IMR-90 (cell line): ENCODE measurements at regions not wholly inside any gene's neighbourhood (a gene's known extent, or its start where the extent isn't known, plus 50 kb on each side); places are given as distances from the start of the nearest gene placed in this dataset.

Source experiments
- ATAC-seq: fragments of 200-7000 bp; cut with Tn5 transposase; 2 replicates; pipeline ENCODE4 v1.9.1; 2020; ENCODE audit warnings: low read depth, mild to moderate bottlenecking, moderate library complexity
- BruUV-seq: library from RNA; stranded (reverse); fragments of 400-500 nt; replicated peaks from 2 replicates; lab custom pipeline; 2021; lab: Mats Ljungman, UMichigan
- CTCF ChIA-PET: fragments of 300-600 bp; formaldehyde crosslinking; extraction: SDS; loops from one replicate; lab custom pipeline; 2021; ENCODE audit warnings: antibody characterized with exemption; lab: Yijun Ruan, JAX
- POLR2A ChIA-PET: fragments of 300-600 bp; sonication (Branson Sonifier 250); formaldehyde crosslinking; loops from one replicate; lab custom pipeline; 2022; ENCODE audit warnings: antibody characterized with exemption; ENCODE audit not compliant: unreplicated experiment; lab: Charles Lee
- DNase-seq: peaks from one replicate; pipeline ENCODE4 v3.0.0; 2013
- H2AFZ ChIP-seq: replicated peaks from 2 replicates; pipeline ENCODE3; 2013; ENCODE audit warnings: low read length, mild to moderate bottlenecking; ENCODE audit not compliant: poor library complexity
- H2AK5ac ChIP-seq: 2 replicates; pipeline ENCODE4 v1.6.1; 2013; ENCODE audit warnings: low read depth, low read length, inconsistent platforms
- H2AK9ac ChIP-seq: replicated peaks from 2 replicates; pipeline ENCODE3; 2013; ENCODE audit warnings: mild to moderate bottlenecking, low read depth, low read length, moderate library complexity; ENCODE audit not compliant: poor library complexity
- H2BK120ac ChIP-seq: 2 replicates; pipeline ENCODE4 v1.6.1; 2013; ENCODE audit warnings: low read depth, low read length, inconsistent platforms
- H2BK15ac ChIP-seq: 3 replicates; pipeline ENCODE4 v1.6.1; 2013; ENCODE audit warnings: low read depth, low read length, inconsistent platforms
- H2BK20ac ChIP-seq: 2 replicates; pipeline ENCODE4 v1.6.1; 2013; ENCODE audit warnings: low read depth, mild to moderate bottlenecking, inconsistent platforms, low read length, moderate library complexity
- H2BK5ac ChIP-seq: 2 replicates; pipeline ENCODE4 v1.6.1; 2013; ENCODE audit warnings: mild to moderate bottlenecking, low read depth, low read length, inconsistent platforms; ENCODE audit not compliant: poor library complexity, severe bottlenecking
- H3K14ac ChIP-seq: replicated peaks from 2 replicates; pipeline ENCODE4 v1.6.1; 2013; ENCODE audit warnings: low read depth, low read length, inconsistent platforms
- H3K18ac ChIP-seq: 2 replicates; pipeline ENCODE4 v1.6.1; 2013; ENCODE audit warnings: low read depth, low read length, control low read depth
- H3K23ac ChIP-seq: 2 replicates; pipeline ENCODE4 v1.6.1; 2013; ENCODE audit warnings: low read depth, low read length, inconsistent platforms
- H3K27ac ChIP-seq: 2 replicates; pipeline ENCODE4 v1.5.1; 2013; ENCODE audit warnings: mild to moderate bottlenecking, control low read depth, low read length; ENCODE audit not compliant: insufficient read depth
- H3K27me3 ChIP-seq: 2 replicates; pipeline ENCODE4 v1.6.1; 2013; ENCODE audit warnings: low read length; ENCODE audit not compliant: control insufficient read depth, insufficient read depth
- H3K36me3 ChIP-seq: 2 replicates; pipeline ENCODE4 v1.6.1; 2013; ENCODE audit warnings: low read length, mixed read lengths; ENCODE audit not compliant: control insufficient read depth, insufficient read depth
- H3K4ac ChIP-seq: 2 replicates; pipeline ENCODE4 v1.6.1; 2013; ENCODE audit warnings: low read depth, low read length, inconsistent platforms
- H3K4me1 ChIP-seq: 2 replicates; pipeline ENCODE4 v1.6.1; 2013; ENCODE audit warnings: low read length, mixed read lengths; ENCODE audit not compliant: control insufficient read depth, insufficient read depth
- H3K4me2 ChIP-seq: 2 replicates; pipeline ENCODE4 v1.6.1; 2013; ENCODE audit warnings: low read depth, mild to moderate bottlenecking, control low read depth, low read length, moderate library complexity
- H3K4me3 ChIP-seq: 2 replicates; pipeline ENCODE4 v1.5.1; 2013; ENCODE audit warnings: low read depth, mild to moderate bottlenecking, control low read depth, low read length, moderate library complexity; ENCODE audit not compliant: insufficient read depth
- H3K56ac ChIP-seq: 2 replicates; pipeline ENCODE4 v1.6.1; 2013; ENCODE audit warnings: low read length, inconsistent platforms; ENCODE audit not compliant: insufficient read depth; ENCODE audit errors: extremely low read depth
- H3K79me1 ChIP-seq, 2 experiments: 2 replicates each; pipeline ENCODE4 v1.6.1; 2013; ENCODE audit warnings: low read length in 2 of 2, inconsistent platforms in 1 of 2, low read depth in 1 of 2
- H3K9ac ChIP-seq: 2 replicates; pipeline ENCODE4 v1.6.1; 2013; ENCODE audit warnings: low read depth, low read length, control low read depth
- H3K9me1 ChIP-seq: 2 replicates; pipeline ENCODE4 v1.6.1; 2013; ENCODE audit warnings: low read length, inconsistent platforms; ENCODE audit not compliant: insufficient read depth
- H3K9me3 ChIP-seq: 2 replicates; pipeline ENCODE4 v1.6.1; 2013; ENCODE audit warnings: low read length; ENCODE audit not compliant: control insufficient read depth, insufficient read depth
- H4K20me1 ChIP-seq: 2 replicates; pipeline ENCODE4 v1.6.1; 2013; ENCODE audit warnings: low read length, inconsistent platforms; ENCODE audit not compliant: insufficient read depth
- H4K5ac ChIP-seq: 2 replicates; pipeline ENCODE4 v1.6.1; 2013; ENCODE audit warnings: mild to moderate bottlenecking, low read depth, low read length, control low read depth
- H4K8ac ChIP-seq, 2 experiments: 2 replicates each; pipeline ENCODE4 v1.6.1; 2013; ENCODE audit warnings: low read depth in 2 of 2, low read length in 2 of 2, control low read depth in 1 of 2, inconsistent platforms in 1 of 2
- H4K91ac ChIP-seq: 2 replicates; pipeline ENCODE4 v1.6.1; 2013; ENCODE audit warnings: low read depth, low read length, inconsistent platforms; ENCODE audit not compliant: insufficient read depth
- BHLHE40 ChIP-seq: fragments of 150-350 bp; IDR thresholded peaks from 2 replicates; pipeline ENCODE4 v1.6.1; 2016; ENCODE audit warnings: mild to moderate bottlenecking, low read depth, low read length
- MAZ ChIP-seq: IDR thresholded peaks from 2 replicates; pipeline ENCODE4 v1.6.1; 2012; ENCODE audit warnings: low read depth, mild to moderate bottlenecking, low read length, improper control_type of control experiment, moderate library complexity, borderline replicate concordance
- NFE2L2 ChIP-seq: fragments of 150-350 bp; IDR thresholded peaks from 2 replicates; pipeline ENCODE4 v1.6.1; 2016; ENCODE audit warnings: low read depth, mild to moderate bottlenecking, low read length
- RAD21 ChIP-seq: IDR thresholded peaks from 2 replicates; pipeline ENCODE4 v1.6.1; 2012; ENCODE audit warnings: low read length, improper control_type of control experiment
- WGBS, 2 experiments: methylation state at CpG; one replicate each; pipeline versions ENCODE4 v1.1.5 to v1.1.7; 2013; ENCODE audit warnings: missing lambda C conversion rate in 2 of 2; ENCODE audit not compliant: insufficient read length in 1 of 2; ENCODE audit errors: extremely low coverage in 2 of 2; 5-methylcytosine and 5-hydroxymethylcytosine counted together
- dilution Hi-C: fragments of 300-500 bp; cut with HindIII; formaldehyde crosslinking; loops from one replicate; pipeline ENCODE4 v1.14.3; 2018; ENCODE audit warnings: low sequenced_read_pairs; ENCODE audit not compliant: unreplicated experiment
- in situ Hi-C: fragments of 300-500 bp; cut with MboI; formaldehyde crosslinking; loops from 3 replicates; pipeline ENCODE4 v1.14.3; 2019; ENCODE audit warnings: low sequenced_read_pairs, inconsistent platforms, mixed read lengths
- intact Hi-C: fragments of 100-400 bp; cut with micrococcal nuclease; formaldehyde crosslinking; loops from 2 replicates; pipeline ENCODE4 v1.10.0; 2022

DNA sequence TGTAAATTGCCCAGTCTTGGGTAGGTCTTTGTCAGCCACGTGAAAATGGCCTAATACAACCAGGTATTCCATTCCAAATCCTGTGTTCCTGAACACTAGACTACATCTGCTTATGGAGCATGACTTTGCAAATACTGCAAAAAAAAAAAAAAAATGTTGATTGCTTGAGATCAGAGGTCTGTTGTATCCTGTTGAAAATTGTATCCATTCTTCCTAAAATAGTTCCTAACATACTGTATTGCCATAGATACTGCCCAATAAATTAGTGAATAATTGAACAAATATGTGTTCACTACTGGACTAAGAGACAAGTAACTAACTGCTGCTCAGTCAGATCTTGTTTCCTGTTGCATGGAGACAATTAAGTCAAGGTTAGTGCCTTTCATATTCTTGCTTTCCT is 164.3 kb upstream of the PABPC4L start:
- dilution Hi-C loops (no loop called here), in situ Hi-C loops (no loop called here), intact Hi-C loops (no loop called here)
- Histone ChIP-seq H3K4me3 (no peak overlapping the region), H3K4me1 (no peaks in the 10 kb centered on the region), H3K9ac (no peak overlapping the region), H3K79me1 (no peaks in the 10 kb centered on the region), H2BK15ac (no peak overlapping the region), H3K27me3 (no peaks in the 10 kb centered on the region), H3K23ac (no peak overlapping the region), H2AFZ (no peak overlapping the region), H4K20me1 (no peaks in the 10 kb centered on the region), H3K4ac (no peak overlapping the region), H2BK20ac (no peak overlapping the region), H4K8ac (no peak overlapping the region), H2BK120ac (no peak overlapping the region; the same call in 1 of the 2 replicates), H2AK5ac (no peak overlapping the region), H3K18ac (no peak overlapping the region), H2BK5ac (no peak overlapping the region), H4K91ac (no peak overlapping the region), H3K14ac (no peak overlapping the region), H3K36me3 (no peaks in the 10 kb centered on the region), H3K9me1 (no peaks in the 10 kb centered on the region), H2AK9ac (no peak overlapping the region), H3K9me3 (peaks cover 4% of the 10 kb centered on the region; the same call in 1 of the 2 replicates), H3K27ac (no peak overlapping the region), H4K5ac (no peak overlapping the region), H3K56ac (no peak overlapping the region), H3K4me2 (no peak overlapping the region)
- ATAC-seq = no peak
- POLR2A ChIA-PET = no interaction called here
- no peak for TF ChIP-seq RAD21
- TF ChIP-seq NFE2L2 = peak; percentile 59; the same call in 1 of the 2 replicates
- no peak for TF ChIP-seq BHLHE40
- no peak for TF ChIP-seq MAZ
- no TSS peak for BruUV-seq
- peak; percentile 10 for DNase-seq
- WGBS, 2 experiments = no CpG with 5 or more reads among the region's 1 CpG
- CTCF ChIA-PET = no interaction called here
